A673 (cell line): ENCODE measurements at regions not wholly inside any gene's neighbourhood (a gene's known extent, or its start where the extent isn't known, plus 50 kb on each side); places are given as distances from the start of the nearest gene placed in this dataset.

Experiments used
- BruUV-seq: library from RNA; stranded (reverse); fragments of 400-500 nt; replicated peaks from 2 replicates; lab custom pipeline; 2021; lab: Mats Ljungman, UMichigan
- CTCF ChIA-PET: fragments of 300-600 bp; sonication (Branson Sonifier 250); formaldehyde crosslinking; loops from one replicate; lab custom pipeline; 2022; ENCODE audit warnings: antibody characterized with exemption; lab: Charles Lee
- POLR2A ChIA-PET: fragments of 300-600 bp; sonication (Branson Sonifier 250); formaldehyde crosslinking; loops from one replicate; lab custom pipeline; 2022; ENCODE audit warnings: antibody characterized with exemption; ENCODE audit not compliant: low non-redundant PET; lab: Charles Lee
- DNase-seq: peaks from one replicate; pipeline ENCODE4 v3.0.0-alpha.2; 2015; ENCODE audit warnings: low spot score
- H3K27ac ChIP-seq: fragments of 200-600 bp; sonication (generic); 2 replicates; pipeline ENCODE4 v1.5.1; 2016; ENCODE audit warnings: mixed run types, low read depth, mild to moderate bottlenecking, mixed read lengths, antibody characterized with exemption, low read length; ENCODE audit not compliant: poor library complexity, severe bottlenecking
- H3K27me3 ChIP-seq: fragments of 200-600 bp; sonication (generic); replicated peaks from 2 replicates; pipeline ENCODE4 v1.6.1; 2017; ENCODE audit warnings: mixed run types, low read depth, mild to moderate bottlenecking, mixed read lengths, antibody characterized with exemption, low read length; ENCODE audit not compliant: insufficient read depth, poor library complexity
- H3K36me3 ChIP-seq: fragments of 200-600 bp; sonication (generic); 2 replicates; pipeline ENCODE4 v1.6.1; 2016; ENCODE audit warnings: mixed run types, mild to moderate bottlenecking, mixed read lengths, antibody characterized with exemption, low read length; ENCODE audit not compliant: insufficient read depth, poor library complexity, severe bottlenecking
- H3K4me1 ChIP-seq: fragments of 200-600 bp; sonication (generic); 2 replicates; pipeline ENCODE4 v1.6.1; 2017; ENCODE audit warnings: mixed run types, mild to moderate bottlenecking, mixed read lengths, antibody characterized with exemption, low read length; ENCODE audit not compliant: insufficient read depth, poor library complexity, severe bottlenecking
- H3K4me3 ChIP-seq: fragments of 200-600 bp; sonication (generic); 2 replicates; pipeline ENCODE4 v1.5.1; 2016; ENCODE audit warnings: low read depth, mixed run types, mild to moderate bottlenecking, mixed read lengths, low read length; ENCODE audit not compliant: poor library complexity, severe bottlenecking
- H3K9me3 ChIP-seq: fragments of 200-600 bp; sonication (generic); 2 replicates; pipeline ENCODE4 v1.6.1; 2016; ENCODE audit warnings: mixed run types, low read depth, mild to moderate bottlenecking, mixed read lengths, antibody characterized with exemption, low read length; ENCODE audit not compliant: poor library complexity, severe bottlenecking
- CTCF ChIP-seq: fragments of 300-800, 200-600 bp; sonication (generic); conservative IDR thresholded peaks from 2 replicates; pipeline ENCODE4 v1.5.1; 2017; ENCODE audit warnings: low read depth, mild to moderate bottlenecking, antibody characterized with exemption, low read length, moderate library complexity, mixed read lengths
- EZH2 ChIP-seq: fragments of 200-600 bp; sonication (generic); IDR thresholded peaks from 2 replicates; pipeline ENCODE4 v1.6.1; 2017; ENCODE audit warnings: borderline replicate concordance, low read depth, mild to moderate bottlenecking, mixed read lengths, antibody characterized with exemption, low read length; ENCODE audit not compliant: poor library complexity, severe bottlenecking
- intact Hi-C: fragments of 100-400 bp; cut with micrococcal nuclease; formaldehyde crosslinking; loops from one replicate; pipeline ENCODE4 v1.10.0; 2022; ENCODE audit not compliant: unreplicated experiment

DNA sequence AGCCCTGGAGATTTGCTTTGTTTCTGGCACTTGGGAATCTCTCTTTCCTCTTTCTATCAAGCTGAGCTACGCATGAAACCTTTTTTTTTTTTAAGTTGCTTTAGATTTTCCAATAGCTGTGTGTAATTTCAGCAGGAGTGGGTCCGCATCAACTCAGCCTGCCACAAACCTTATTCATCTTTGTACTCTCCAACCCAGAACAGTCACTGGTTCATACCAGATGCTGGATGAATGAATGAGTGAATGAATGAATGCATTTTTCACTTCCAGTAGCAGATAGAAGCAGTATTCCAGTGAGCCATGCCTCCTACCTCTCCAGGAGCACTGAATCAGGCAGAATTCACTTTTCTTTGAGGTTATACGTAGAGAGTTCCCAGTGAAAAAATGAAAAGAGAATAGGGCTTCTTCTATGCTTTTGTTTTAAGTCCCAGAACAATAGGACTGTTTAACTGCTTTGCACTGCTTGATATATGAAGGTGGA is 221.1 kb downstream of the TM9SF2 start:
- no peaks in the 10 kb centered on the region for H3K9me3 ChIP-seq
- ChIA-PET CTCF (no interaction called here), POLR2A (interaction anchor here (0.6 kb wide), 1 partner anchor 266 kb away, joined by 3 read pairs; no protein-coding TSS in a partner anchor)
- DNase-seq = no peak
- BruUV-seq = no TSS peak
- H3K27ac ChIP-seq = no peak overlapping the region
- no peaks in the 10 kb centered on the region for H3K36me3 ChIP-seq
- H3K4me3 ChIP-seq = no peak overlapping the region
- TF ChIP-seq EZH2 (no peak), CTCF (no peak)
- H3K4me1 ChIP-seq = no peaks in the 10 kb centered on the region
- intact Hi-C loops = no loop called here
- H3K27me3 ChIP-seq = no peaks in the 10 kb centered on the region

DNA sequence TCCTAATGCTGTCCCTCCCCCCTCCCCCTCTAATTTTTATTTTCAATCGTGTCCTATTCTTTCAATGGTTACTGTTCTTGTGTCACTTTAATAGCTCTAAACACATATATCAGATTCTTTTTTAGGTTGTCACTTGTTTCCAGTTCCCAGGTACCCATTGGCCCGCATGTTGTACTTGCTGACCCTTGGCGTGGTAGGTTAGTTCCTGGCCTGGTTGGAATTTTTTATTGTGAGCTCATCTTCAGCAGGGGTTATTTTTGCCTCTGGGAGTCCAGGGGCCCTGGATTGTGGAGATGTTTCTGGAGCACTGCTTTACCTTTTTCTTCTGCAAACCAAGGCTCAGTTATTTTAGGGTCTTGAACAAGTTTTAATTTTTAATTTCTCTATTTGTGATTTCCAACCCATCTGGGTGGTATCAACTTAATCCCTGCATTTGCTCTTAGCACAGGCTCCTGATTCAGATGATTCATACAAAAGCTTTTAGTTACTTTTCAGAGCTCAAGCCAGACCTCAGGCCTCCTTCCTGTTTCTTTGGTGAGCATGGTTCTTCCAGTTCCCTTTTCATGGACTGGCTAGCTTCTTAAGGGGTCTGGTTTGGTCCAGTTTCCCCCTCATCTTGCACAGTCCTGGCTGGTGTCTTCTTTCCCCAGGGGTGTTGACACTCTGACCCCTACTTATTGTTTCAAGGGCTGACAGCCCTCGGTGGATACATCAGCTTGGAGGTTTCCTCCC is 220.5 kb downstream of the TM9SF2 start:
- no peak overlapping the region for H3K27ac ChIP-seq
- no peaks in the 10 kb centered on the region for H3K27me3 ChIP-seq
- no TSS peak for BruUV-seq
- H3K9me3 ChIP-seq = no peaks in the 10 kb centered on the region
- no peaks in the 10 kb centered on the region for H3K36me3 ChIP-seq
- ChIA-PET POLR2A (interaction anchor here (0.6 kb wide), 1 partner anchor 265 kb away, joined by 3 read pairs; no protein-coding TSS in a partner anchor), CTCF (no interaction called here)
- TF ChIP-seq EZH2 (no peak), CTCF (no peak)
- H3K4me3 ChIP-seq = no peak overlapping the region
- DNase-seq = no peak
- intact Hi-C loops = no loop called here
- H3K4me1 ChIP-seq = no peaks in the 10 kb centered on the region

GRCh38 chr13:99717959-99718674 is 216.8 kb downstream of the TM9SF2 start:
- ChIA-PET CTCF (no interaction called here), POLR2A (no interaction called here)
- no peak for DNase-seq
- BruUV-seq = no TSS peak
- Histone ChIP-seq H3K4me3 (no peak overlapping the region), H3K27ac (no peak overlapping the region), H3K36me3 (no peaks in the 10 kb centered on the region), H3K4me1 (no peaks in the 10 kb centered on the region), H3K9me3 (no peaks in the 10 kb centered on the region), H3K27me3 (no peaks in the 10 kb centered on the region)
- TF ChIP-seq CTCF (no peak), EZH2 (no peak)
- intact Hi-C loops = no loop called here
